HL-60 (cell line): ENCODE measurements at regions not wholly inside any gene's neighbourhood (a gene's known extent, or its start where the extent isn't known, plus 50 kb on each side); places are given as distances from the start of the nearest gene placed in this dataset.

Experiments
- DNase-seq, 2 experiments: peaks; one replicate each; pipeline ENCODE4 v3.0.0-alpha.2; 2010 to 2020; ENCODE audit warnings: low read depth in 1 of 2, low spot score in 1 of 2
- H3K27ac ChIP-seq: fragments of 250-450 bp; sonication (Bioruptor Pico); replicated peaks from 2 replicates; pipeline ENCODE4 v1.5.1; 2020; ENCODE audit warnings: mild to moderate bottlenecking, moderate library complexity
- H3K27me3 ChIP-seq: fragments of 250-450 bp; sonication (Bioruptor Pico); 2 replicates; pipeline ENCODE4 v1.5.1; 2021; ENCODE audit warnings: mild to moderate bottlenecking, moderate library complexity; ENCODE audit not compliant: insufficient read depth, poor library complexity, severe bottlenecking
- H3K4me3 ChIP-seq: replicated peaks from 2 replicates; pipeline ENCODE4 v1.5.1; 2011; ENCODE audit warnings: mild to moderate bottlenecking, control low read depth, low read length; ENCODE audit not compliant: insufficient read depth
- CTCF ChIP-seq: IDR thresholded peaks from one replicate; pipeline ENCODE4 v1.5.1; 2011; ENCODE audit warnings: low read length, control low read depth, inconsistent platforms; ENCODE audit not compliant: insufficient read depth
- GABPA ChIP-seq: IDR thresholded peaks from 2 replicates; pipeline ENCODE4 v1.6.1; 2012; ENCODE audit warnings: low read depth
- POLR2AphosphoS5 ChIP-seq: IDR thresholded peaks from 2 replicates; pipeline ENCODE4 v1.6.1; 2012; ENCODE audit warnings: low read depth
- SPI1 ChIP-seq: IDR thresholded peaks from 2 replicates; pipeline ENCODE4 v1.6.1; 2012; ENCODE audit warnings: low read depth, mild to moderate bottlenecking, borderline replicate concordance
- TF ChIP-seq, protein P1 (sequence below): IDR thresholded peaks from 2 replicates; pipeline ENCODE4 v1.6.1; 2012; ENCODE audit warnings: low read depth; ENCODE audit not compliant: insufficient replicate concordance

DNA sequence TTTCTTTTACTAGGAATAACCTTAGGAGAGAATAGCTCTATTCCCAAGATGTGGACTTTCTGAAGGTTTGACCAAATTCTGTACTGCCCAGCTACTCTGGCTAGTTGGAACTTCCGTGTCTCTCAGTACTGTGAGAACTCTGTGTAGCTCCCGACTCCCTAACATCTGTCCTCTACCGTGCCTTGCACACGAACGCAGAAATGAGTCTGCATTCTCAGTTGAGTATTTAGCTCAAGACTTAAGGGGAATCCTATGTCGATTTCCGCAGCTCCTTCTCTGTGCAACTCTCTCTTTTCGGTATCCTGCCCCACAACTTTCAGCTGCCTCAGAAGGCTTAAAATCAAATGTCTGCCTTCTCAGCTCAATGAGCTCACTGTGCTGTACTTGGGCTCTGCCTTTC lies 86.7 kb upstream of the EPHB3 start:
- no peak overlapping the region for H3K27ac ChIP-seq
- DNase-seq = no peak
- H3K27me3 ChIP-seq = no peaks in the 10 kb centered on the region
- H3K4me3 ChIP-seq = no peak overlapping the region
- TF ChIP-seq POLR2AphosphoS5 (no peak), CTCF (no peak), GABPA (no peak), SPI1 (no peak)
- TF ChIP-seq, protein P1, sequence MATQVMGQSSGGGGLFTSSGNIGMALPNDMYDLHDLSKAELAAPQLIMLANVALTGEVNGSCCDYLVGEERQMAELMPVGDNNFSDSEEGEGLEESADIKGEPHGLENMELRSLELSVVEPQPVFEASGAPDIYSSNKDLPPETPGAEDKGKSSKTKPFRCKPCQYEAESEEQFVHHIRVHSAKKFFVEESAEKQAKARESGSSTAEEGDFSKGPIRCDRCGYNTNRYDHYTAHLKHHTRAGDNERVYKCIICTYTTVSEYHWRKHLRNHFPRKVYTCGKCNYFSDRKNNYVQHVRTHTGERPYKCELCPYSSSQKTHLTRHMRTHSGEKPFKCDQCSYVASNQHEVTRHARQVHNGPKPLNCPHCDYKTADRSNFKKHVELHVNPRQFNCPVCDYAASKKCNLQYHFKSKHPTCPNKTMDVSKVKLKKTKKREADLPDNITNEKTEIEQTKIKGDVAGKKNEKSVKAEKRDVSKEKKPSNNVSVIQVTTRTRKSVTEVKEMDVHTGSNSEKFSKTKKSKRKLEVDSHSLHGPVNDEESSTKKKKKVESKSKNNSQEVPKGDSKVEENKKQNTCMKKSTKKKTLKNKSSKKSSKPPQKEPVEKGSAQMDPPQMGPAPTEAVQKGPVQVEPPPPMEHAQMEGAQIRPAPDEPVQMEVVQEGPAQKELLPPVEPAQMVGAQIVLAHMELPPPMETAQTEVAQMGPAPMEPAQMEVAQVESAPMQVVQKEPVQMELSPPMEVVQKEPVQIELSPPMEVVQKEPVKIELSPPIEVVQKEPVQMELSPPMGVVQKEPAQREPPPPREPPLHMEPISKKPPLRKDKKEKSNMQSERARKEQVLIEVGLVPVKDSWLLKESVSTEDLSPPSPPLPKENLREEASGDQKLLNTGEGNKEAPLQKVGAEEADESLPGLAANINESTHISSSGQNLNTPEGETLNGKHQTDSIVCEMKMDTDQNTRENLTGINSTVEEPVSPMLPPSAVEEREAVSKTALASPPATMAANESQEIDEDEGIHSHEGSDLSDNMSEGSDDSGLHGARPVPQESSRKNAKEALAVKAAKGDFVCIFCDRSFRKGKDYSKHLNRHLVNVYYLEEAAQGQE = no peak

- no peak overlapping the region for H3K4me3 ChIP-seq
- no peak overlapping the region for H3K27ac ChIP-seq
- no peaks in the 10 kb centered on the region for H3K27me3 ChIP-seq
- TF ChIP-seq SPI1 (no peak), GABPA (no peak), CTCF (no peak), POLR2AphosphoS5 (no peak)
- TF ChIP-seq, protein P1 = no peak
- no peak for DNase-seq
Measured at GRCh38 chr3:184477940-184478339, 83.6 kb upstream of the EPHB3 start.

DNA sequence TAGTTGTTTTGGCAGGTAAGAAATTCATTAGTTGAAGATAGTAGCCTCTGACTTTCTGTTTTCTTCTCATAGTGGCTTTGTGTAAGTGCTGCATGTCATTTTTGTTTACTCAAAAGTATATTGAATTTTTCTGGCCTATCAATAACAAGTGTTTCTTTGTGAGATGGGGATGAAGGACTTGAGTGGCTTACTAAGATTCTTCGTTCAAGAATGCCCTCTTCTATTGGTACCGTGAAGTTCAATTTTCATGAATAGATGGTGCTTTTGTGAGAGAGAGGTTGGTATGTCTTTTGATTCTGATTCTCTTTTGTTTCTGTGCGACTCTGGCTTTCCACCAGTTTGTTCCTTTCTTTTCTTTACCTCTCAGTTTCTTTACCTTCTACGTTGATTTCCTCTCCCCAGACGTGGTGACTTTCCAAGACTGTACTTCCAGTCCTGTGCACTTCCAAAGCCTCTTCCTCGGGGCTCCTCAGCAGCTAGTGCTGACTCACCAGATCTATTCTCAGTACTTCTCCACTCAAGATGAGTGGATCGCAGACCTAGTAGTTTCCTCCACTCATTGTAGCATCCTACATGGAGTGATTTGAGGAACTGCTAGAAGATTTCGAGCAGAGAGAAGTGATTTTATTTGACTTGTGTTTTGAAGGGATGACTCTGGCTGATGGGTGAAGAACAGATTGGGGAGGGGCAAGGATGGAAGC lies 82.0 kb upstream of the EPHB3 start:
- TF ChIP-seq CTCF (no peak), GABPA (no peak), POLR2AphosphoS5 (no peak)
- H3K4me3 ChIP-seq = no peak overlapping the region
- no peak overlapping the region for H3K27ac ChIP-seq
- no peak for DNase-seq
- H3K27me3 ChIP-seq = no peaks in the 10 kb centered on the region

- H3K27me3 ChIP-seq = peaks cover 2% of the 10 kb centered on the region
- TF ChIP-seq, protein P1 = no peak
- no peak for TF ChIP-seq SPI1
- no peak for TF ChIP-seq GABPA
- TF ChIP-seq POLR2AphosphoS5 = no peak
- no peak for TF ChIP-seq CTCF
- no peak overlapping the region for H3K4me3 ChIP-seq
- H3K27ac ChIP-seq = no peak overlapping the region
- no peak for DNase-seq
Measured at GRCh38 chr3:184480831-184481230, 80.8 kb upstream of the EPHB3 start.
